HCT116 (cell line): ENCODE measurements at regions not wholly inside any gene's neighbourhood (a gene's known extent, or its start where the extent isn't known, plus 50 kb on each side); places are given as distances from the start of the nearest gene placed in this dataset.

ENCODE experiments used
- ATAC-seq: fragments of 200-7000 bp; cut with Tn5 transposase; 2 replicates; pipeline ENCODE4 v1.9.1; 2020; ENCODE audit warnings: mild to moderate bottlenecking, moderate library complexity
- BruUV-seq: library from RNA; stranded (reverse); fragments of 400-500 nt; replicated peaks from 2 replicates; lab custom pipeline; 2021; lab: Mats Ljungman, UMichigan
- CTCF ChIA-PET: fragments of 300-600 bp; sonication (Branson Sonifier 250); formaldehyde crosslinking; loops from one replicate; lab custom pipeline; 2021; ENCODE audit warnings: antibody characterized with exemption; lab: Charles Lee
- POLR2A ChIA-PET: fragments of 300-600, 350-600 bp; sonication (Branson Sonifier 250); formaldehyde crosslinking; loops from one replicate; lab custom pipeline; 2021; ENCODE audit warnings: antibody characterized with exemption; lab: Charles Lee
- RAD21 ChIA-PET, 2 experiments: fragments of 300-600 bp; sonication (Branson Sonifier 250); formaldehyde crosslinking; loops; one replicate each; lab custom pipeline; 2023; ENCODE audit warnings: low total read pairs in 2 of 2; ENCODE audit not compliant: uncharacterized antibody in 2 of 2, unreplicated experiment in 2 of 2, low non-redundant PET in 1 of 2; lab: Charles Lee
- DNase-seq: peaks from one replicate; pipeline ENCODE4 v3.0.0-alpha.2; 2010; ENCODE audit warnings: low read depth, low spot score
- H2AFZ ChIP-seq: fragments of 200-600 bp; shearing (Covaris generic), sonication (generic); 2 replicates; pipeline ENCODE4 v1.6.1; 2017; ENCODE audit warnings: low read depth, mixed run types, mixed read lengths, antibody characterized with exemption, low read length; ENCODE audit not compliant: poor library complexity, severe bottlenecking
- H3K27ac ChIP-seq: 2 replicates; pipeline ENCODE4 v1.5.1; 2012; ENCODE audit warnings: low read depth, low read length
- H3K27me3 ChIP-seq: fragments of 200-600 bp; sonication (generic); 2 replicates; pipeline ENCODE4 v1.6.1; 2016; ENCODE audit warnings: mixed run types, low read length, mixed read lengths; ENCODE audit not compliant: insufficient read depth
- H3K36me3 ChIP-seq, 2 experiments: fragments of 200-500 bp in 1 of 2; fragments of 200-600 bp in 1 of 2; sonication (Bioruptor generic) in 1 of 2; sonication (generic) in 1 of 2; 2 replicates each; pipeline versions ENCODE4 v1.5.1 to v1.6.1; 2014 to 2016; ENCODE audit warnings: low read length in 2 of 2, inconsistent platforms in 1 of 2, mixed read lengths in 1 of 2, mixed run types in 1 of 2; ENCODE audit not compliant: insufficient read depth in 2 of 2, control insufficient read depth in 1 of 2
- H3K4me1 ChIP-seq, 2 experiments: fragments of 200-600 bp in 1 of 2; sonication (generic) in 1 of 2; 2 replicates each; pipeline versions ENCODE4 v1.5.1 to v1.6.1; 2012 to 2017; ENCODE audit warnings: low read length in 2 of 2, inconsistent platforms in 1 of 2, mild to moderate bottlenecking in 1 of 2, mixed read lengths in 1 of 2, mixed run types in 1 of 2, moderate library complexity in 1 of 2; ENCODE audit not compliant: insufficient read depth in 2 of 2, control insufficient read depth in 1 of 2
- H3K4me2 ChIP-seq: fragments of 200-600 bp; sonication (generic); 2 replicates; pipeline ENCODE4 v1.6.1; 2017; ENCODE audit warnings: mixed run types, low read length, mixed read lengths
- H3K4me3 ChIP-seq, 2 experiments: fragments of 200-600 bp in 1 of 2; sonication (generic) in 1 of 2; replicated peaks in 1 of 2; 2 replicates each; pipeline ENCODE4 v1.5.1; 2011 to 2016; ENCODE audit warnings: low read length in 2 of 2, control low read depth in 1 of 2, low read depth in 1 of 2, mild to moderate bottlenecking in 1 of 2, mixed read lengths in 1 of 2, mixed run types in 1 of 2
- H3K79me2 ChIP-seq: fragments of 200-600 bp; sonication (generic); 2 replicates; pipeline ENCODE4 v1.6.1; 2017; ENCODE audit warnings: mild to moderate bottlenecking, mixed run types, low read length, moderate library complexity, mixed read lengths; ENCODE audit not compliant: insufficient read depth
- H3K9ac ChIP-seq: fragments of 200-600 bp; sonication (generic); 2 replicates; pipeline ENCODE4 v1.6.1; 2016; ENCODE audit warnings: low read length, mixed read lengths
- H3K9me2 ChIP-seq: fragments of 200-600 bp; sonication (generic), shearing (Covaris generic); 2 replicates; pipeline ENCODE4 v1.6.1; 2017; ENCODE audit warnings: mixed run types, mild to moderate bottlenecking, moderate library complexity; ENCODE audit not compliant: insufficient read depth
- H3K9me3 ChIP-seq, 2 experiments: fragments of 200-500 bp in 1 of 2; fragments of 200-600 bp in 1 of 2; sonication (Bioruptor generic) in 1 of 2; sonication (generic) in 1 of 2; 2 replicates each; pipeline ENCODE4 v1.6.1; 2014 to 2017; ENCODE audit warnings: low read length in 2 of 2, mixed read lengths in 2 of 2, inconsistent platforms in 1 of 2, low read depth in 1 of 2, mild to moderate bottlenecking in 1 of 2, mixed run types in 1 of 2, moderate library complexity in 1 of 2; ENCODE audit not compliant: control insufficient read depth in 1 of 2, insufficient read depth in 1 of 2
- H4K20me1 ChIP-seq: fragments of 200-600 bp; sonication (generic), shearing (Covaris generic); 2 replicates; pipeline ENCODE4 v1.6.1; 2017; ENCODE audit warnings: mixed run types, mild to moderate bottlenecking, moderate library complexity; ENCODE audit not compliant: insufficient read depth
- CBX3 ChIP-seq: IDR thresholded peaks from 2 replicates; pipeline ENCODE4 v1.6.1; 2012; ENCODE audit warnings: low read depth
- CEBPB ChIP-seq: IDR thresholded peaks from 2 replicates; pipeline ENCODE4 v1.6.1; 2012; ENCODE audit warnings: low read depth
- CTCF ChIP-seq, 3 experiments: fragments of 200-600 bp in 1 of 3; sonication (generic) in 1 of 3; IDR thresholded peaks in 2 of 3; conservative IDR thresholded peaks in 1 of 3; 2 replicates each; pipeline ENCODE4 v1.5.1; 2012 to 2017; ENCODE audit warnings: low read depth in 2 of 3, low read length in 2 of 3, antibody characterized with exemption in 1 of 3, borderline replicate concordance in 1 of 3, control low read depth in 1 of 3, mild to moderate bottlenecking in 1 of 3, mixed read lengths in 1 of 3, mixed run types in 1 of 3, moderate library complexity in 1 of 3; ENCODE audit not compliant: insufficient read depth in 1 of 3
- EGR1 ChIP-seq: IDR thresholded peaks from 2 replicates; pipeline ENCODE4 v1.6.1; 2012; ENCODE audit warnings: low read depth
- ELF1 ChIP-seq: IDR thresholded peaks from 2 replicates; pipeline ENCODE4 v1.6.1; 2012; ENCODE audit warnings: low read depth, borderline replicate concordance
- EZH2 ChIP-seq: fragments of 200-600 bp; sonication (generic); IDR thresholded peaks from 2 replicates; pipeline ENCODE4 v1.6.1; 2017; ENCODE audit warnings: antibody characterized with exemption, mixed run types
- FOSL1 ChIP-seq: IDR thresholded peaks from 2 replicates; pipeline ENCODE4 v1.6.1; 2012; ENCODE audit warnings: low read depth
- JUND ChIP-seq: IDR thresholded peaks from 2 replicates; pipeline ENCODE4 v1.6.1; 2012
- POLR2AphosphoS5 ChIP-seq: IDR thresholded peaks from 2 replicates; pipeline ENCODE4 v1.6.1; 2011; ENCODE audit warnings: mild to moderate bottlenecking, low read depth, low read length, moderate library complexity
- RAD21 ChIP-seq: IDR thresholded peaks from 2 replicates; pipeline ENCODE4 v1.6.1; 2012; ENCODE audit warnings: low read depth, mild to moderate bottlenecking
- SIN3A ChIP-seq: IDR thresholded peaks from 2 replicates; pipeline ENCODE4 v1.6.1; 2012; ENCODE audit warnings: low read depth
- SP1 ChIP-seq: IDR thresholded peaks from 2 replicates; pipeline ENCODE4 v1.6.1; 2012; ENCODE audit warnings: low read depth
- TCF7L2 ChIP-seq: IDR thresholded peaks from 2 replicates; pipeline ENCODE4 v1.7.0; 2011; ENCODE audit warnings: borderline replicate concordance, inconsistent platforms; ENCODE audit not compliant: insufficient read depth, insufficient read length; ENCODE audit errors: extremely low read depth
- ZNF274 ChIP-seq: fragments of 200-500 bp; sonication (Bioruptor generic); IDR thresholded peaks from 2 replicates; pipeline ENCODE4 v1.6.1; 2014; ENCODE audit warnings: mild to moderate bottlenecking, low read depth, low read length, inconsistent platforms
- intact Hi-C: fragments of 100-400 bp; cut with micrococcal nuclease; formaldehyde crosslinking; loops from 2 replicates; pipeline ENCODE4 v1.10.0; 2022
- TF ChIP-seq, protein P1 (sequence below): IDR thresholded peaks from 2 replicates; pipeline ENCODE4 v1.6.1; 2012
- TF ChIP-seq, protein P2 (sequence below): IDR thresholded peaks from 2 replicates; pipeline ENCODE4 v1.6.1; 2012

DNA sequence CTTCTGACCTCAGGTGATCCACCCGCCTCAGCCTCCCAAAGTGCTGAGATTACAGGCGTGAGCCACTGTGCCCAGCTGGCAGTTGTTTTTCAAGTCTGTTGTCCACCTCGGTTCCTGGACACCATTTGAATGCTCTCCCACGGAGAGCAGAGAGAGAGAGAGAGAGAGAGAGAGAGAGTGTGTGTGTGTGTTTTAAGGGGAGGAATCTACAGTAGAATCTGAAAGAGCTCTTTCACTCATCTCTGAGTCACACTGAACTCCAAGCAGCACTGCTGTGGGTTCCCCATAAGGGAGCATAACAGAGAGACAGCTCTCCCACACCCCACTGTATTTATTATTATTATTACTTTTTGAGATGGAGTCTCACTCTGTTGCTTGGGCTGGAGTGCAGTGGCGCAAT, 156.6 kb downstream of the RPLP1 start:
- RAD21 ChIA-PET: no interaction called here
- Histone ChIP-seq H3K9ac (no peak overlapping the region), H4K20me1 (no peaks in the 10 kb centered on the region), H3K9me3 (no peaks in the 10 kb centered on the region), H3K27me3 (peaks cover 8% of the 10 kb centered on the region; the same call in 1 of the 2 replicates), H3K27ac (no peak overlapping the region), H3K4me3 (no peak overlapping the region), H2AFZ (no peak overlapping the region), H3K36me3 (no peaks in the 10 kb centered on the region), H3K4me1 (no peaks in the 10 kb centered on the region), H3K79me2 (no peaks in the 10 kb centered on the region), H3K9me2 (no peaks in the 10 kb centered on the region), H3K4me2 (no peak overlapping the region)
- no peak for DNase-seq
- BruUV-seq: no TSS peak
- intact Hi-C loops: no loop called here
- 0 out of 2 replicates have a peak, but pooled peaks have one; percentile 20 for ATAC-seq
- CTCF ChIA-PET: no interaction called here
- TF ChIP-seq, protein P1, sequence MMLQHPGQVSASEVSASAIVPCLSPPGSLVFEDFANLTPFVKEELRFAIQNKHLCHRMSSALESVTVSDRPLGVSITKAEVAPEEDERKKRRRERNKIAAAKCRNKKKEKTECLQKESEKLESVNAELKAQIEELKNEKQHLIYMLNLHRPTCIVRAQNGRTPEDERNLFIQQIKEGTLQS: no peak
- TF ChIP-seq SIN3A: no peak
- no peak for TF ChIP-seq EZH2
- no peak for TF ChIP-seq FOSL1
- TF ChIP-seq, protein P2, sequence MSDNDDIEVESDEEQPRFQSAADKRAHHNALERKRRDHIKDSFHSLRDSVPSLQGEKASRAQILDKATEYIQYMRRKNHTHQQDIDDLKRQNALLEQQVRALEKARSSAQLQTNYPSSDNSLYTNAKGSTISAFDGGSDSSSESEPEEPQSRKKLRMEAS: no peak
- no peak for TF ChIP-seq JUND
- no peak for TF ChIP-seq POLR2AphosphoS5
- TF ChIP-seq RAD21: no peak
- TF ChIP-seq CBX3: no peak
- no peak for TF ChIP-seq ELF1
- no peak for TF ChIP-seq ZNF274
- TF ChIP-seq SP1: no peak
- TF ChIP-seq CTCF (IDR thresholded peaks at IDR 0.05 in 2 of 3, conservative IDR thresholded peaks at IDR 0.05 in 1 of 3; ENCODE audit: borderline replicate concordance in 1 of 3, insufficient read depth in 1 of 3, low read depth in 2 of 3, low read length in 2 of 3): no peak
- no peak for TF ChIP-seq TCF7L2
- no peak for TF ChIP-seq EGR1
- TF ChIP-seq CEBPB: no peak
- POLR2A ChIA-PET: no interaction called here
